Esophagus squamous epithelium (tissue), 4 donors: ENCODE measurements at regions not wholly inside any gene's neighbourhood (a gene's known extent, or its start where the extent isn't known, plus 50 kb on each side); places are given as distances from the start of the nearest gene placed in this dataset.

Experiments used
- POLR2A ChIP-seq, 4 donors: fragments of 450-650 bp; IDR thresholded peaks; one replicate each; pipeline ENCODE4 v1.6.1; 2017; ENCODE audit warnings: antibody characterized with exemption in 4 of 4, mild to moderate bottlenecking in 4 of 4, moderate library complexity in 3 of 4
- TF ChIP-seq, protein P1 (sequence below), 6 experiments: fragments of 450-650 bp in 4 of 6; fragments of 200-600 bp in 2 of 6; sonication (generic) in 2 of 6; IDR thresholded peaks; one replicate each; pipeline ENCODE4 v1.5.1; 2016 to 2019; ENCODE audit warnings: antibody characterized with exemption in 6 of 6, mild to moderate bottlenecking in 4 of 6, moderate library complexity in 4 of 6

DNA sequence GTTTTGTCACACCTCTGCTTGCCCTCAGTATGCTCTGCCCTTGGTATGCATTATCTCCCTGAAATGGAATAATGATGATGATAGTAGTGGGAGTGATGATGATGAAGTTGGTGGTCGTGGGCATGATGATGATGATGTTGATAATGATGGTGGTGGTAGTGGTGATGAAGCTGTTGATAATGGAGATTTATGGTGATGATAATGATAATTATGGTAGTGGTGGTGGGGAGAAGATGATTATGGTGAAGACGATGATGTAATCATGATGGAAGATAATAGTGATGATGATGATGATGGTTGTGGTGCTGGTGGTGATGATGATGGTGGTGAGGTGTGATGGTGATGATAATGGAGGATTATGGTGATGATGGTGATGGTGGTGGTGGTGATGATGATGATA is 390.1 kb upstream of the EEF2KMT start:
- TF ChIP-seq, protein P1, sequence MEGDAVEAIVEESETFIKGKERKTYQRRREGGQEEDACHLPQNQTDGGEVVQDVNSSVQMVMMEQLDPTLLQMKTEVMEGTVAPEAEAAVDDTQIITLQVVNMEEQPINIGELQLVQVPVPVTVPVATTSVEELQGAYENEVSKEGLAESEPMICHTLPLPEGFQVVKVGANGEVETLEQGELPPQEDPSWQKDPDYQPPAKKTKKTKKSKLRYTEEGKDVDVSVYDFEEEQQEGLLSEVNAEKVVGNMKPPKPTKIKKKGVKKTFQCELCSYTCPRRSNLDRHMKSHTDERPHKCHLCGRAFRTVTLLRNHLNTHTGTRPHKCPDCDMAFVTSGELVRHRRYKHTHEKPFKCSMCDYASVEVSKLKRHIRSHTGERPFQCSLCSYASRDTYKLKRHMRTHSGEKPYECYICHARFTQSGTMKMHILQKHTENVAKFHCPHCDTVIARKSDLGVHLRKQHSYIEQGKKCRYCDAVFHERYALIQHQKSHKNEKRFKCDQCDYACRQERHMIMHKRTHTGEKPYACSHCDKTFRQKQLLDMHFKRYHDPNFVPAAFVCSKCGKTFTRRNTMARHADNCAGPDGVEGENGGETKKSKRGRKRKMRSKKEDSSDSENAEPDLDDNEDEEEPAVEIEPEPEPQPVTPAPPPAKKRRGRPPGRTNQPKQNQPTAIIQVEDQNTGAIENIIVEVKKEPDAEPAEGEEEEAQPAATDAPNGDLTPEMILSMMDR (IDR thresholded peaks at IDR 0.05) = no peak
- no peak for TF ChIP-seq POLR2A (IDR thresholded peaks at IDR 0.05)
